Testis (tissue), 2 donors: ENCODE measurements at regions not wholly inside any gene's neighbourhood (a gene's known extent, or its start where the extent isn't known, plus 50 kb on each side); places are given as distances from the start of the nearest gene placed in this dataset.

Experiments used
- POLR2A ChIP-seq: fragments of 450-650 bp; IDR thresholded peaks from one replicate; pipeline ENCODE4 v1.6.1; 2017; ENCODE audit warnings: antibody characterized with exemption, mild to moderate bottlenecking, moderate library complexity
- TF ChIP-seq, protein P1 (sequence below), 3 experiments: fragments of 450-650 bp in 2 of 3; fragments of 200-600 bp in 1 of 3; sonication (generic) in 1 of 3; IDR thresholded peaks; one replicate each; pipeline ENCODE4 v1.5.1; 2016 to 2019; ENCODE audit warnings: antibody characterized with exemption in 3 of 3, mild to moderate bottlenecking in 2 of 3, moderate library complexity in 1 of 3

DNA sequence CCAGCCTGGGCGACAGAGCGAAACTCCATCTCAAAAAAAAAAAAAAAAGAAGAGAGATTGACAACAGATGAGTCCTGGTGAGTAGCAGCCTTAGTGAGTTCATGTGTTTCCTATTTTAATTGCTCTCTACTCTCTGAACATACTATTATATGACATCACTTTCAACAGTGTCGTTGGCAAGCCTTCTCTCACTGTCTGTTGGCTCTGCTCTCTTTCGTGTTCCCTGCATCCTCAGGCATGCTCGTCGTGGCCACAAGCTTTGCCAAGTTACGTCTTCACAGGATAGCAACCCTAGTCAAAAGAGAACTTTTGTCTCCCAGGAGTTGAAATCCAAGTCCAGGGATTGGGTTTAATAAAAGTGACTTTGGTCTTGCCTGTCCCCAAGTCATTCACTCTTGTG lies 117.1 kb upstream of the EGFL6 start:
- TF ChIP-seq POLR2A, result no peak
- TF ChIP-seq, protein P1, sequence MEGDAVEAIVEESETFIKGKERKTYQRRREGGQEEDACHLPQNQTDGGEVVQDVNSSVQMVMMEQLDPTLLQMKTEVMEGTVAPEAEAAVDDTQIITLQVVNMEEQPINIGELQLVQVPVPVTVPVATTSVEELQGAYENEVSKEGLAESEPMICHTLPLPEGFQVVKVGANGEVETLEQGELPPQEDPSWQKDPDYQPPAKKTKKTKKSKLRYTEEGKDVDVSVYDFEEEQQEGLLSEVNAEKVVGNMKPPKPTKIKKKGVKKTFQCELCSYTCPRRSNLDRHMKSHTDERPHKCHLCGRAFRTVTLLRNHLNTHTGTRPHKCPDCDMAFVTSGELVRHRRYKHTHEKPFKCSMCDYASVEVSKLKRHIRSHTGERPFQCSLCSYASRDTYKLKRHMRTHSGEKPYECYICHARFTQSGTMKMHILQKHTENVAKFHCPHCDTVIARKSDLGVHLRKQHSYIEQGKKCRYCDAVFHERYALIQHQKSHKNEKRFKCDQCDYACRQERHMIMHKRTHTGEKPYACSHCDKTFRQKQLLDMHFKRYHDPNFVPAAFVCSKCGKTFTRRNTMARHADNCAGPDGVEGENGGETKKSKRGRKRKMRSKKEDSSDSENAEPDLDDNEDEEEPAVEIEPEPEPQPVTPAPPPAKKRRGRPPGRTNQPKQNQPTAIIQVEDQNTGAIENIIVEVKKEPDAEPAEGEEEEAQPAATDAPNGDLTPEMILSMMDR (IDR thresholded peaks at IDR 0.05), result no peak
